ENCODE measurements at regions not wholly inside any gene's neighbourhood (a gene's known extent, or its start where the extent isn't known, plus 50 kb on each side); places are given as distances from the start of the nearest gene placed in this dataset.

DNA sequence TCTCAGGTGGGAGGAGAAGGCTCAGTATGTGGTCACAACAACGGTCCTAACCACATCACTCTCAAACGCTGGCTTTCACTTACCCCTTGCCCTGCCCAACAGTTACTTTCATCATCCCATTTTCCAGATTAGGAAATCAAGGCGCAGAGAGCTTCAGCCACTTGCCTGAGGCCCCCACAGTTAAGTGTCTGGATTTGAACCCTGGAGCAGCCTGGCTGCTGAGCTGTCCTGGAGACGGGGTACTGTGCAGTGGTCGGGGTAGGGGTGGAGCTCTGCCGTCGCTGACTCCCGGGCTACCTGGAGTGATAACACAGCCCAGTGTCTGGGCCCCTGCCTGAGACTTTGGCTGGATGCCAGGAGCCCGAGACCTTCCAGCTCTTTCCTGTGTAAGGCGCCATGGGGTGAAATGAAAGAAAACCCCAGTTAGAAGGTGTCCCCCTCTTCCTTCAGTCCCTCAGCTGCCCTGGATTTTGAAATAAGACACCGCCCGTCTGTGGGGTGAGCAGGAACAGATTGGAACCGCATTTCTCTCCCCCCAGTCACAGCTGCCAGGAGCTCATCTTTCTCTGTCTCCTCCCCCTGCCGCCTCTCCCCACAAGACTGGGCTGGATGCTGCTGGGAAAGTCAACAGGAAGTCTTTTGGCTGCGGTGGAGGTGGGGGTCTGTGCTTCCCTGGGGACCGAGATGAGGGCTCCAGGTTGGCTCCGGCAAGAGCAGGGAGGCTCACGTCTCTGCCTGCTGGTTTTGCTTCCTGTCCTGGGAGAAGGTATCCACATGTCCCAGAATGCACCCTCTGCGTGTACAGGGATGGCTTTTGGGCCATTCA lies 280.2 kb downstream of the SEC14L1 start:
- TF ChIP-seq, protein P1, sequence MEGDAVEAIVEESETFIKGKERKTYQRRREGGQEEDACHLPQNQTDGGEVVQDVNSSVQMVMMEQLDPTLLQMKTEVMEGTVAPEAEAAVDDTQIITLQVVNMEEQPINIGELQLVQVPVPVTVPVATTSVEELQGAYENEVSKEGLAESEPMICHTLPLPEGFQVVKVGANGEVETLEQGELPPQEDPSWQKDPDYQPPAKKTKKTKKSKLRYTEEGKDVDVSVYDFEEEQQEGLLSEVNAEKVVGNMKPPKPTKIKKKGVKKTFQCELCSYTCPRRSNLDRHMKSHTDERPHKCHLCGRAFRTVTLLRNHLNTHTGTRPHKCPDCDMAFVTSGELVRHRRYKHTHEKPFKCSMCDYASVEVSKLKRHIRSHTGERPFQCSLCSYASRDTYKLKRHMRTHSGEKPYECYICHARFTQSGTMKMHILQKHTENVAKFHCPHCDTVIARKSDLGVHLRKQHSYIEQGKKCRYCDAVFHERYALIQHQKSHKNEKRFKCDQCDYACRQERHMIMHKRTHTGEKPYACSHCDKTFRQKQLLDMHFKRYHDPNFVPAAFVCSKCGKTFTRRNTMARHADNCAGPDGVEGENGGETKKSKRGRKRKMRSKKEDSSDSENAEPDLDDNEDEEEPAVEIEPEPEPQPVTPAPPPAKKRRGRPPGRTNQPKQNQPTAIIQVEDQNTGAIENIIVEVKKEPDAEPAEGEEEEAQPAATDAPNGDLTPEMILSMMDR (IDR thresholded peaks at IDR 0.05; ENCODE audit: low read depth, low read length), result no peak
- TF ChIP-seq EZH2phosphoT487 (IDR thresholded peaks at IDR 0.05; ENCODE audit: low read depth), result no peak

All from OCI-LY3 (cell line).